ENCODE measurements at regions not wholly inside any gene's neighbourhood (a gene's known extent, or its start where the extent isn't known, plus 50 kb on each side); places are given as distances from the start of the nearest gene placed in this dataset.

GRCh38 chr7:45399069-45399468 is 175.1 kb upstream of the ADCY1 start:
- no peaks in the 10 kb centered on the region for H3K79me2 ChIP-seq (ENCODE audit: insufficient read depth, low read length)
- H2AFZ ChIP-seq (ENCODE audit: low read length): no peak overlapping the region
- ChIA-PET POLR2A (no interaction called here), CTCF (ENCODE audit: low intra/inter-chr PET ratio, low total read pairs) (no interaction called here)
- WGBS (ENCODE audit: low lambda C conversion rate): 59% methylated on average over 9 of the region's 15 CpGs
- in situ Hi-C loops (cut with HindIII; ENCODE audit: extremely low pct_ligation_motif_present, low pct_unique_long_range_greater_than_20kb): no loop called here
- no peak for DNase-seq (ENCODE audit: low spot score)
- no peak overlapping the region for H3K4me3 ChIP-seq (replicated peaks in 1 of 3; ENCODE audit: insufficient read depth in 1 of 3, low read depth in 2 of 3, low read length in 3 of 3)
- FAIRE-seq: no peak
- intact Hi-C loops (cut with micrococcal nuclease; ENCODE audit: unreplicated experiment): no loop called here
- TF ChIP-seq PHF21A (CRISPR knock-in tag; IDR thresholded peaks at IDR 0.05) (no peak), SSRP1 (CRISPR knock-in tag; IDR thresholded peaks at IDR 0.05) (no peak), TAF1 (CRISPR knock-in tag; IDR thresholded peaks at IDR 0.05) (no peak), ZNF773 (CRISPR knock-in tag; IDR thresholded peaks at IDR 0.05; ENCODE audit: borderline replicate concordance) (no peak), CHCHD3 (CRISPR knock-in tag; IDR thresholded peaks at IDR 0.05) (no peak), ZMYM2 (CRISPR knock-in tag; IDR thresholded peaks at IDR 0.05) (no peak), SP2 (CRISPR knock-in tag; IDR thresholded peaks at IDR 0.05) (no peak), FOXK1 (CRISPR knock-in tag; IDR thresholded peaks at IDR 0.05; ENCODE audit: borderline replicate concordance, low read depth) (no peak), NFE2L2 (IDR thresholded peaks at IDR 0.05; ENCODE audit: low read length) (no peak)
- H4K20me1 ChIP-seq (ENCODE audit: insufficient read depth, low read length): no peaks in the 10 kb centered on the region
- H3K4me1 ChIP-seq (ENCODE audit: insufficient read depth, low read length): no peaks in the 10 kb centered on the region
- H3K27me3 ChIP-seq (ENCODE audit: control insufficient read depth in 1 of 2, insufficient read depth in 2 of 2, low read length in 2 of 2): no peaks in the 10 kb centered on the region
- H3K4me2 ChIP-seq (ENCODE audit: low read depth, low read length): no peak overlapping the region
- no peak overlapping the region for H3K27ac ChIP-seq (ENCODE audit: extremely low read length, insufficient read depth, low read length)
- H3K36me3 ChIP-seq (replicated peaks in 1 of 2; ENCODE audit: control insufficient read depth in 1 of 2, insufficient read depth in 2 of 2, low read length in 2 of 2): no peaks in the 10 kb centered on the region
- H3K9me3 ChIP-seq (ENCODE audit: low read length): peaks cover 11% of the 10 kb centered on the region
- H3K9ac ChIP-seq (ENCODE audit: insufficient read depth, low read depth, low read length): no peak overlapping the region
- BruUV-seq (replicated peaks): no TSS peak
- ATAC-seq: no peak

- POLR2A ChIA-PET: no interaction called here
- H3K4me3 ChIP-seq (replicated peaks in 1 of 3; ENCODE audit: insufficient read depth in 1 of 3, low read depth in 2 of 3, low read length in 3 of 3): no peak overlapping the region
- no TSS peak for BruUV-seq (replicated peaks)
- H3K79me2 ChIP-seq (ENCODE audit: insufficient read depth, low read length): no peaks in the 10 kb centered on the region
- TF ChIP-seq SNRNP70 (IDR thresholded peaks at IDR 0.05; ENCODE audit: low read depth, low read length): no peak
- TF ChIP-seq JUND (CRISPR knock-in tag; IDR thresholded peaks at IDR 0.05): no peak
- no peak for TF ChIP-seq ZBTB37 (CRISPR knock-in tag; IDR thresholded peaks at IDR 0.05)
- TF ChIP-seq ZNF251 (CRISPR knock-in tag; IDR thresholded peaks at IDR 0.05): no peak
- no peak for TF ChIP-seq HOXA3 (CRISPR knock-in tag; IDR thresholded peaks at IDR 0.05)
- TF ChIP-seq KAT2B (IDR thresholded peaks at IDR 0.05; ENCODE audit: borderline replicate concordance, low read depth, low read length): no peak
- no peak for TF ChIP-seq TFDP1 (CRISPR knock-in tag; IDR thresholded peaks at IDR 0.05; ENCODE audit: borderline replicate concordance)
- TF ChIP-seq CAMTA2 (CRISPR knock-in tag; IDR thresholded peaks at IDR 0.05; ENCODE audit: borderline replicate concordance): no peak
- no peak for TF ChIP-seq ZBTB25 (CRISPR knock-in tag; IDR thresholded peaks at IDR 0.05)
- H3K36me3 ChIP-seq (replicated peaks in 1 of 2; ENCODE audit: control insufficient read depth in 1 of 2, insufficient read depth in 2 of 2, low read length in 2 of 2): no peaks in the 10 kb centered on the region
- H3K4me1 ChIP-seq (ENCODE audit: insufficient read depth, low read length): no peaks in the 10 kb centered on the region
- intact Hi-C loops (cut with micrococcal nuclease; ENCODE audit: unreplicated experiment): no loop called here
- ATAC-seq (no peak), DNase-seq (ENCODE audit: low spot score) (no peak), FAIRE-seq (no peak)
- H2AFZ ChIP-seq (ENCODE audit: low read length): no peak overlapping the region
- H3K27me3 ChIP-seq (ENCODE audit: control insufficient read depth in 1 of 2, insufficient read depth in 2 of 2, low read length in 2 of 2): no peaks in the 10 kb centered on the region
- 41% methylated on average over 4 of the region's 7 CpGs for whole genome bisulfite sequencing (ENCODE audit: low lambda C conversion rate)
- no peak overlapping the region for H3K4me2 ChIP-seq (ENCODE audit: low read depth, low read length)
- CTCF ChIA-PET (ENCODE audit: low intra/inter-chr PET ratio, low total read pairs): no interaction called here
- H3K9ac ChIP-seq (ENCODE audit: insufficient read depth, low read depth, low read length): no peak overlapping the region
- no peaks in the 10 kb centered on the region for H4K20me1 ChIP-seq (ENCODE audit: insufficient read depth, low read length)
- no peak overlapping the region for H3K27ac ChIP-seq (ENCODE audit: extremely low read length, insufficient read depth, low read length)
- in situ Hi-C loops (cut with HindIII; ENCODE audit: extremely low pct_ligation_motif_present, low pct_unique_long_range_greater_than_20kb): no loop called here
- no peaks in the 10 kb centered on the region; the same call in 1 of the 2 replicates for H3K9me3 ChIP-seq (ENCODE audit: low read length)
Observed at GRCh38 chr7:45400680-45401079, 173.5 kb upstream of the ADCY1 start.
